DMS153 treated with DMSO at 0.1 percent for 48 hours (cell line): ENCODE measurements at regions not wholly inside any gene's neighbourhood (a gene's known extent, or its start where the extent isn't known, plus 50 kb on each side); places are given as distances from the start of the nearest gene placed in this dataset.

Source experiments
- DNase-seq: peaks from one replicate; lab custom pipeline; 2025; ENCODE audit not compliant: unreplicated experiment; lab: John Stamatoyannopoulos, UW

GRCh38 chr4:163949976-163950601, 455.6 kb downstream of the TMA16 start:
- no peak for DNase-seq

- no peak for DNase-seq
Observed at GRCh38 chr4:163955288-163955687, 460.8 kb downstream of the TMA16 start.

- DNase-seq: no peak
Observed at GRCh38 chr4:163958751-163959150, 464.3 kb downstream of the TMA16 start.

GRCh38 chr4:163959932-163960331, 465.4 kb downstream of the TMA16 start:
- no peak for DNase-seq

- DNase-seq: no peak
Observed at GRCh38 chr4:163966612-163967011, 472.1 kb downstream of the TMA16 start.

- no peak for DNase-seq
Observed at GRCh38 chr4:163967263-163967662, 472.8 kb downstream of the TMA16 start.

- DNase-seq: no peak
Observed at GRCh38 chr4:163967710-163968109, 473.2 kb downstream of the TMA16 start.

GRCh38 chr4:163969291-163969690, 474.8 kb downstream of the TMA16 start:
- no peak for DNase-seq

GRCh38 chr4:163976588-163976987, 482.1 kb downstream of the TMA16 start:
- no peak for DNase-seq

GRCh38 chr4:163988391-163988790, 493.9 kb downstream of the TMA16 start:
- DNase-seq: no peak

- DNase-seq: no peak
Observed at GRCh38 chr4:163988865-163989264, 494.4 kb downstream of the TMA16 start.

- DNase-seq: no peak
Observed at GRCh38 chr4:163991298-163991865, 496.9 kb downstream of the TMA16 start.

GRCh38 chr4:164009435-164009834, 514.9 kb downstream of the TMA16 start:
- no peak for DNase-seq

- DNase-seq: no peak
Observed at GRCh38 chr4:164011791-164012190, 517.3 kb downstream of the TMA16 start.

GRCh38 chr4:164012396-164013027, 518.0 kb downstream of the TMA16 start:
- DNase-seq: no peak

GRCh38 chr4:164021947-164022346, 527.5 kb downstream of the TMA16 start:
- DNase-seq: no peak

GRCh38 chr4:164023214-164023613, 528.7 kb downstream of the TMA16 start:
- DNase-seq: no peak

- DNase-seq: no peak
Observed at GRCh38 chr4:164027805-164028204, 533.3 kb downstream of the TMA16 start.

GRCh38 chr4:164039482-164039881, 545.0 kb downstream of the TMA16 start:
- DNase-seq: no peak

GRCh38 chr4:164056426-164057142, 562.1 kb downstream of the TMA16 start:
- no peak for DNase-seq

GRCh38 chr4:164058776-164059445, 564.4 kb downstream of the TMA16 start:
- no peak for DNase-seq
